CD8-positive, alpha-beta memory T cell (primary cell): ENCODE measurements at regions not wholly inside any gene's neighbourhood (a gene's known extent, or its start where the extent isn't known, plus 50 kb on each side); places are given as distances from the start of the nearest gene placed in this dataset.

Source experiments
- CTCF ChIA-PET: fragments of 350-600 bp; sonication (Branson Sonifier 250); formaldehyde crosslinking; loops from one replicate; lab custom pipeline; 2021; ENCODE audit warnings: antibody characterized with exemption; lab: Charles Lee
- POLR2A ChIA-PET: fragments of 350-600 bp; sonication (Branson Sonifier 250); formaldehyde crosslinking; loops from one replicate; lab custom pipeline; 2021; ENCODE audit warnings: antibody characterized with exemption; lab: Charles Lee
- DNase-seq, 5 donors: peaks; one replicate each; pipeline versions ENCODE4 v3.0.0 to v3.0.0-alpha.2; 2020 to 2022; ENCODE audit warnings: mixed read lengths in 1 of 5
- H3K27ac ChIP-seq: one replicate; pipeline ENCODE4 v1.7.0; 2013; ENCODE audit warnings: low read depth, mild to moderate bottlenecking, low read length, moderate library complexity
- H3K27me3 ChIP-seq: 2 replicates; pipeline ENCODE4 v1.7.0; 2013; ENCODE audit warnings: low read length, mild to moderate bottlenecking; ENCODE audit not compliant: insufficient read depth, poor library complexity, severe bottlenecking
- H3K36me3 ChIP-seq: 2 replicates; pipeline ENCODE4 v1.7.0; 2013; ENCODE audit warnings: mild to moderate bottlenecking, low read length, moderate library complexity; ENCODE audit not compliant: insufficient read depth
- H3K4me1 ChIP-seq: 2 replicates; pipeline ENCODE4 v1.7.0; 2013; ENCODE audit warnings: mild to moderate bottlenecking, low read length, moderate library complexity; ENCODE audit not compliant: insufficient read depth
- H3K4me3 ChIP-seq: 2 replicates; pipeline ENCODE4 v1.7.0; 2013; ENCODE audit warnings: mild to moderate bottlenecking, low read length
- H3K9me3 ChIP-seq: 2 replicates; pipeline ENCODE4 v1.7.0; 2013; ENCODE audit warnings: mild to moderate bottlenecking, low read length
- H3K27ac Mint-ChIP-seq, 8 donors: one replicate each; pipeline ENCODE4 v1.8.0; 2020 to 2021; ENCODE audit warnings: mixed read lengths in 8 of 8, mild to moderate bottlenecking in 6 of 8, inconsistent platforms in 3 of 8, moderate library complexity in 3 of 8
- H3K27me3 Mint-ChIP-seq, 2 donors: one replicate each; pipeline ENCODE4 v1.8.0; 2020 to 2021; ENCODE audit warnings: mixed read lengths in 2 of 2, mild to moderate bottlenecking in 1 of 2, moderate library complexity in 1 of 2
- H3K36me3 Mint-ChIP-seq, 3 donors: one replicate each; pipeline ENCODE4 v1.8.0; 2020 to 2021; ENCODE audit warnings: mixed read lengths in 3 of 3, inconsistent platforms in 1 of 3, mild to moderate bottlenecking in 1 of 3
- H3K4me1 Mint-ChIP-seq, 3 donors: one replicate each; pipeline ENCODE4 v1.8.0; 2020 to 2021; ENCODE audit warnings: mixed read lengths in 3 of 3, inconsistent platforms in 1 of 3, mild to moderate bottlenecking in 1 of 3
- H3K4me3 Mint-ChIP-seq, 7 donors: one replicate each; pipeline ENCODE4 v1.8.0; 2020 to 2021; ENCODE audit warnings: mixed read lengths in 7 of 7, mild to moderate bottlenecking in 6 of 7, moderate library complexity in 4 of 7, inconsistent platforms in 2 of 7
- H3K9me3 Mint-ChIP-seq, 5 donors: one replicate each; pipeline ENCODE4 v1.8.0; 2020 to 2022; ENCODE audit warnings: mixed read lengths in 5 of 5, mild to moderate bottlenecking in 3 of 5, moderate library complexity in 2 of 5, inconsistent platforms in 1 of 5

DNA sequence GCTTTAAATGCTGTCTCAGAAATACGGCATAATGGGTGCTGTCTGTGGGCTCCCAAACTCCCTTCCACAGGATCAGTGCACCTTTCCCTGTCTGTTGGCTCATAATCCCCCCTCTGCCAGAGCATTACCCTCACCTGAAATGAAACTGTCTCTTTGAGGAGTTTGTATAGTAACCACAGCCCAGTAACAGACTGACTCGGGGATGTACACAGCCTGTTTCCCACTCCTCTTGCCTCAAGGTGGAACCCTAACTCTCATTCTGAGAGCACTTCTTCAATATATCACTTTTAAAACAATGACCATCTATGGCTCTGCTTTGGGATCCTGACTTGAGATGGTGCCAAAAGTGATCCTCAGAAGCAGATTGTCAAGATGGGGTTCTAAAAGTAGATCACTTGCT, 332.5 kb downstream of the AMY1C start:
- Histone ChIP-seq H3K4me1 (no peaks in the 10 kb centered on the region), H3K27ac (no peak overlapping the region), H3K4me3 (no peak overlapping the region), H3K9me3 (no peaks in the 10 kb centered on the region), H3K27me3 (no peaks in the 10 kb centered on the region), H3K36me3 (no peaks in the 10 kb centered on the region)
- CTCF ChIA-PET: no interaction called here
- POLR2A ChIA-PET: no interaction called here
- H3K36me3 Mint-ChIP-seq: no peaks in the 10 kb centered on the region
- H3K27ac Mint-ChIP-seq: no peak overlapping the region
- no peaks in the 10 kb centered on the region for H3K27me3 Mint-ChIP-seq
- no peak overlapping the region for H3K4me3 Mint-ChIP-seq
- H3K4me1 Mint-ChIP-seq: no peaks in the 10 kb centered on the region
- no peak for DNase-seq
- H3K9me3 Mint-ChIP-seq: peaks cover 0 to 18% (median 5%) of the 10 kb centered on the region in 5 donors

DNA sequence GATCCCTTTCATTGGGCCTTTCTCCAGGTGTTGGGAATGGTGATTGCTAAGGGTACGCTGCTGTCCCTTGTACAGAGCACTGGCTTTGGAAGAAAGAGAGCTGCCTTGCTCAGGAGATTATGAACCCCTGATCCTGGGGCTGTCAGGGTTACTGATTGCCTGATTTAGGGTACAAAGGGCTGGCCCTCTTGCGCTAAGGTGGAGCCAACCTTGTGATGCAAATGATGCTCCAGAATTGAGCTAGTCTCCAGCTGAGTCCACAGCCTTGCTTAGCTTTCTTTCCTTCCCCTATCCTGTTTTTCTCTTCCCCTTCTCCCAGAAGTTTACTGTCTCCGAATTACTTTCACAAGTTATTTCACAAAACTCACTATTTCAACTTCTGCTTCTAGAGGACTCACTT, 334.7 kb downstream of the AMY1C start:
- H3K27me3 Mint-ChIP-seq: no peaks in the 10 kb centered on the region
- no peak overlapping the region for H3K4me3 Mint-ChIP-seq
- no peaks in the 10 kb centered on the region for H3K4me1 ChIP-seq
- no peaks in the 10 kb centered on the region for H3K27me3 ChIP-seq
- ChIA-PET CTCF (no interaction called here), POLR2A (no interaction called here)
- H3K36me3 ChIP-seq: no peaks in the 10 kb centered on the region
- no peak overlapping the region for H3K27ac Mint-ChIP-seq
- H3K9me3 ChIP-seq: no peaks in the 10 kb centered on the region
- peaks cover 0 to 27% (median 3%) of the 10 kb centered on the region in 5 donors for H3K9me3 Mint-ChIP-seq
- DNase-seq: no peak
- no peak overlapping the region for H3K4me3 ChIP-seq
- no peaks in the 10 kb centered on the region for H3K36me3 Mint-ChIP-seq
- H3K4me1 Mint-ChIP-seq: no peaks in the 10 kb centered on the region
- H3K27ac ChIP-seq: no peak overlapping the region

DNA sequence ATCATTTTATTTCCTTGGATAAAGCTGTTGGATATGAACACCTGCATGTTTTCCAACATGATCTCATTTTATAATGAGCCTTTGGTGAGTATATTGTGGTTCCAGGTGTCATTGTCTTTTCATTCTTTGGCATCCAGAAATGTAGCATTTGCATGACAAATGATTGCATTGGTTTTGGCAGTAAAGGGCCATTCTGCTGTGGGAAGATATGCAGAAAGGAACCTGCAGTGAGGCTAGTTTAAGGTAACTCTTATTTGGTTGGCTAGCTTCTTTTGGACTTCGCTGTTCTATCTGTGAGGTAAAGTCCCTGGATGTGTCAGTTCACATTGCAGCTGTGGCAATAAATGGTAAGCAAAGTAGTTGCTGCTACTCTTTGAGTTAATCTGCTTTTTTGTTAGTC, 343.0 kb downstream of the AMY1C start:
- Mint-ChIP-seq H3K27ac (no peak overlapping the region), H3K36me3 (no peaks in the 10 kb centered on the region), H3K4me3 (no peak overlapping the region), H3K4me1 (no peaks in the 10 kb centered on the region), H3K27me3 (no peaks in the 10 kb centered on the region), H3K9me3 (peaks cover 0 to 40% (median 8%) of the 10 kb centered on the region in 5 donors)
- Histone ChIP-seq H3K4me1 (no peaks in the 10 kb centered on the region), H3K4me3 (no peak overlapping the region), H3K27me3 (no peaks in the 10 kb centered on the region), H3K9me3 (no peaks in the 10 kb centered on the region), H3K27ac (no peak overlapping the region), H3K36me3 (no peaks in the 10 kb centered on the region)
- CTCF ChIA-PET: no interaction called here
- no peak for DNase-seq
- POLR2A ChIA-PET: no interaction called here

DNA sequence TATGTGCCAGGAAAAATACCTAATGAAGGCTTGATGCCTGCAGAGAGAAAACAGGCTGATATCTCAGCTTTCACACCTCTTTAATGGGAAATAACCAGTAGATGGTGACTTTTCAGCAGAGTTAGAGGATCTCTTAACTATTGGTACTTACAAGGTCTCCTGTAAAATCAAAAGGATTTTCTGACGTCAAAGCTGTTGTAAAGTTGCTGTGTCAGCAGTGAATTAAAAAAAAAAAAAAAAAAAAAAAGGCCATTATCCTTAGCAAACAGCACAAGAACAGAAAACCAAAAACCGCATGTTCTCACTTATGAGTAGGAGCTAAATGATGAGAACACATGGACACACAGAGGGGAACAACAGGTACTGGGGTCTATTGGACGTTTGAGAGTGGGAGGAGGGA, 349.1 kb downstream of the AMY1C start:
- Mint-ChIP-seq H3K36me3 (no peaks in the 10 kb centered on the region), H3K4me3 (no peak overlapping the region), H3K9me3 (peaks cover 7 to 41% (median 15%) of the 10 kb centered on the region in 5 donors), H3K4me1 (no peaks in the 10 kb centered on the region), H3K27ac (no peak overlapping the region), H3K27me3 (no peaks in the 10 kb centered on the region)
- Histone ChIP-seq H3K9me3 (no peaks in the 10 kb centered on the region), H3K4me1 (no peaks in the 10 kb centered on the region), H3K27me3 (no peaks in the 10 kb centered on the region), H3K27ac (no peak overlapping the region), H3K4me3 (no peak overlapping the region), H3K36me3 (no peaks in the 10 kb centered on the region)
- ChIA-PET CTCF (no interaction called here), POLR2A (no interaction called here)
- DNase-seq: no peak

DNA sequence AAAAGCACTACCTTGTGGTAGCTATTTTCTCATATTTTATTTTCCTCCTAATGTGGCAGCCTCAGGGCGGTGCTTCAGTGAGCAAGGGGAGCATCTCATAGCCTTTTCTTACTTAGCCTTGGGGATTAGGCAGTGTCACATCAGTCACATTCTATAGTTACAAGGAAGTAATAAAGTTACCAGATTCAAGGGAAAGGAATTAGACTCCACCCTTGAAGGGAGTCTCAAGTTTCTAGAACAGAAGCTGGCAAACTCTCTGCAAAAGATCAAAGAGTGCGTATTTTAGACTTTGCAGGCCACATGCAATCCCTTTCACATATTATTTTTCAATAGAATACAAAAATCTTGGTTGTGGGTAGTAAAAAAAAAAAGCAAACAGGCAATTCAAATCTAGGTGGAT, 350.4 kb downstream of the AMY1C start:
- H3K9me3 ChIP-seq: no peaks in the 10 kb centered on the region
- H3K4me1 ChIP-seq: no peaks in the 10 kb centered on the region
- Mint-ChIP-seq H3K4me1 (no peaks in the 10 kb centered on the region), H3K27ac (no peak overlapping the region), H3K9me3 (peaks cover 4 to 46% (median 13%) of the 10 kb centered on the region in 5 donors), H3K27me3 (no peaks in the 10 kb centered on the region), H3K4me3 (no peak overlapping the region), H3K36me3 (no peaks in the 10 kb centered on the region)
- no peak overlapping the region for H3K4me3 ChIP-seq
- H3K27me3 ChIP-seq: no peaks in the 10 kb centered on the region
- DNase-seq: no peak
- POLR2A ChIA-PET: no interaction called here
- H3K27ac ChIP-seq: no peak overlapping the region
- CTCF ChIA-PET: no interaction called here
- no peaks in the 10 kb centered on the region for H3K36me3 ChIP-seq

DNA sequence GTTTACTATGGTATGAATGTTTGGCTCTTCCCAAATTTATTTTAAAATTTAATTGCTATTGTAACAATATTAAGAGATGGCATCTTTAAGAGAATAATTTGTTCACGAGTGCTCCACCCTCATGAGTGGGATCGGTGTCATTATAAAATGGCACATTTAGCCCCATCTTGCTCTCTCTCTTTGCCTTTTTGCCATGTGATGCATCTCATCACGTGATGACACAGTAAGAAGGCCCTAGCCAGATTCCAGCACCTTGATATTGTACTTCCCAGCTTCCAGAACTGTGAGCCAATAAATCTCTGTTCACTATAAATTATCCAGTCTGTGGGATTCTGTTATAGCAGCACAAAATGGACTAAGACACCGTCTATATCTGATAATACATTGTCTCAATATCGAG, 355.8 kb downstream of the AMY1C start:
- no peaks in the 10 kb centered on the region for H3K27me3 Mint-ChIP-seq
- DNase-seq: no peak
- no peak overlapping the region for H3K27ac Mint-ChIP-seq
- H3K36me3 Mint-ChIP-seq: no peaks in the 10 kb centered on the region
- Histone ChIP-seq H3K4me3 (no peak overlapping the region), H3K27me3 (no peaks in the 10 kb centered on the region), H3K27ac (no peak overlapping the region), H3K4me1 (no peaks in the 10 kb centered on the region), H3K9me3 (no peaks in the 10 kb centered on the region), H3K36me3 (no peaks in the 10 kb centered on the region)
- ChIA-PET POLR2A (no interaction called here), CTCF (no interaction called here)
- H3K4me1 Mint-ChIP-seq: no peaks in the 10 kb centered on the region
- H3K9me3 Mint-ChIP-seq: peaks cover 3 to 25% (median 8%) of the 10 kb centered on the region in 5 donors
- H3K4me3 Mint-ChIP-seq: no peak overlapping the region

DNA sequence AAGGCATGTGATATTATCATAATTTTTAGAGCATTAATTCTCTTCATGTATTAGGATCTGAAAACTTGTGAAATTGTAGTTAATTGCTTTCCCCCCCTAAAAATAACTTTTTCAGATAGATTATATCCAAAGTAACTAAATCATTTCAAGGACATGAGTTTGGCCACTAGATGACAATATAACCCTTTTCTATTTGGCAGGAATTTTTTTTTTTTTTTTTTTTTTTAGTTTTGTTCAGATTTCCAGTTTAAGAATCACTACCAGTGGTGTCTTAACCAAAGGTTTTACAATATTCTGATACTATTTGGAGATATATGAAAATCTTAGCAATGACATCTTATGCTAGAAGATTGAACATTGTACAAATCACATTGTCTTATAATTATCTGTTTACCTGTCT, 370.8 kb downstream of the AMY1C start:
- no peaks in the 10 kb centered on the region for H3K4me1 Mint-ChIP-seq
- Histone ChIP-seq H3K9me3 (no peaks in the 10 kb centered on the region), H3K27ac (no peak overlapping the region), H3K36me3 (no peaks in the 10 kb centered on the region), H3K27me3 (no peaks in the 10 kb centered on the region), H3K4me1 (no peaks in the 10 kb centered on the region), H3K4me3 (no peak overlapping the region)
- H3K9me3 Mint-ChIP-seq: peaks cover 0 to 17% (median 4%) of the 10 kb centered on the region in 5 donors
- no peak for DNase-seq
- H3K36me3 Mint-ChIP-seq: no peaks in the 10 kb centered on the region
- H3K27me3 Mint-ChIP-seq: no peaks in the 10 kb centered on the region
- POLR2A ChIA-PET: no interaction called here
- H3K4me3 Mint-ChIP-seq: no peak overlapping the region
- H3K27ac Mint-ChIP-seq: no peak overlapping the region
- CTCF ChIA-PET: no interaction called here

DNA sequence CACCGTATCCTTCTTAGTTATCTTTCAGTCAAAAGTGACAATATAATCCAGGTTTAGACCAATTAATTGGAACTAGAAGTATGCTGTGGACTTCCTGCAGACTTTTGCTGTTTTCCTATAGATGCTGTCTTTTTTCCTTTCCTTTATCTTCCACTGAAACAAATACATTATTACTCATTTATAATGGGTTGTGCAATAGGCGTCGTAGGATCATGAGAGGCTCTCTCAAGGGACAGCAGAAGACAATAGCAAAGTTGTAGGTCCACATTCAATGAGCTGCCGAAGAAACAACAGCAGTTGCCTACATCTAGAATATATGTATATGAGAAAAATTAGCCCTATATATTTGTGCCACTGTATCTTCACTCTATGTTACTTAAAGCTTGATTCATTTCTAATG, 371.6 kb downstream of the AMY1C start:
- CTCF ChIA-PET: no interaction called here
- no peak for DNase-seq
- Histone ChIP-seq H3K27ac (no peak overlapping the region), H3K4me1 (no peaks in the 10 kb centered on the region), H3K27me3 (no peaks in the 10 kb centered on the region), H3K9me3 (no peaks in the 10 kb centered on the region), H3K4me3 (no peak overlapping the region), H3K36me3 (no peaks in the 10 kb centered on the region)
- Mint-ChIP-seq H3K4me3 (no peak overlapping the region), H3K27ac (no peak overlapping the region), H3K4me1 (no peaks in the 10 kb centered on the region), H3K27me3 (no peaks in the 10 kb centered on the region), H3K36me3 (no peaks in the 10 kb centered on the region), H3K9me3 (peaks cover 0 to 21% (median 3%) of the 10 kb centered on the region in 5 donors)
- POLR2A ChIA-PET: no interaction called here

DNA sequence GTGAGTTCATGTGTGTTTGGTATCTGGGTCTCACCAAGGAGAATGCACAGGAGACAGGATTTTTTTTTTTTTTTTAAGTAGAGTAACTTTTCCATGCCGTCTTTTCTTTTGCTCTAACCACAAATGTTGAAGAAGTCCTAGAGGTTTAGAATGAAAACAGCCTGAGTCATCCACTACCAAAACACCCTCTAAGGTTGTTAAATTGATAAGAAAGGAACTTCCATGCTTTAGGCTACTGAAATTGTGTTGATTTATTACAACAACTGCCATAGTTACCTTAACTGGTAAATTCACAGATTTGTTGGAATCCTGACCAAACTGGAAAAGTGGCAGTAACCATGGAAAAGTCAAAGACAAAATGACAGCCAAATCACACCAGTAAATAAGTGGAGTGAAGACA, 375.6 kb downstream of the AMY1C start:
- H3K27ac ChIP-seq: no peak overlapping the region
- no peak for DNase-seq
- ChIA-PET CTCF (no interaction called here), POLR2A (no interaction called here)
- Mint-ChIP-seq H3K27ac (no peak overlapping the region), H3K9me3 (peaks cover 0 to 16% (median 3%) of the 10 kb centered on the region in 5 donors), H3K36me3 (no peaks in the 10 kb centered on the region), H3K4me1 (no peaks in the 10 kb centered on the region), H3K4me3 (no peak overlapping the region), H3K27me3 (no peaks in the 10 kb centered on the region)
- no peaks in the 10 kb centered on the region for H3K36me3 ChIP-seq
- no peaks in the 10 kb centered on the region for H3K4me1 ChIP-seq
- H3K9me3 ChIP-seq: no peaks in the 10 kb centered on the region
- no peaks in the 10 kb centered on the region for H3K27me3 ChIP-seq
- H3K4me3 ChIP-seq: no peak overlapping the region
